B cell (primary cell): ENCODE measurements at regions not wholly inside any gene's neighbourhood (a gene's known extent, or its start where the extent isn't known, plus 50 kb on each side); places are given as distances from the start of the nearest gene placed in this dataset.

Experiments used
- EZH2 ChIP-seq: IDR thresholded peaks from 2 replicates; pipeline ENCODE4 v1.6.1; 2012; ENCODE audit warnings: borderline replicate concordance, low read depth, mild to moderate bottlenecking, moderate library complexity, low read length; ENCODE audit not compliant: insufficient read depth, poor library complexity, severe bottlenecking
- TF ChIP-seq, protein P1 (sequence below): fragments of 200-600 bp; IDR thresholded peaks from one replicate; pipeline ENCODE4 v1.8.0; 2022; ENCODE audit warnings: antibody characterized with exemption, mild to moderate bottlenecking

DNA sequence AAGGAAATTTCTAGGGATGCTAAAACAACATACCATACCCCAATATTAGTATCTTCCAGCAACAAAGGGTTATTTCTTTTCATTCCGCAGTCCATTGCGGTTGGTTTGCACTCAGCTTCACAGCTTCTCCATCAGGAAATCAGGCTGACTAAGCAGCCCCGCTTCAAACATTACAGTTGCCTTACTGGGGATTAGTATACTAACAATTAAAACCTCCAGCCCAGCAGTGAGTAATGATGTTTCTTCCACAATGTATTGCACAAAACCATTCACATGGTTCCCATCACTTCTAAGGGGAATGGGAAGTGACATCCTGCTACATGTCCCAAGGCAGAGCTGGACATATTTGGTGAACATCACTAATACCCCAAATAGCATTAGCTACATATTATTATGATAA is 1384.9 kb downstream of the CDH8 start:
- TF ChIP-seq, protein P1, sequence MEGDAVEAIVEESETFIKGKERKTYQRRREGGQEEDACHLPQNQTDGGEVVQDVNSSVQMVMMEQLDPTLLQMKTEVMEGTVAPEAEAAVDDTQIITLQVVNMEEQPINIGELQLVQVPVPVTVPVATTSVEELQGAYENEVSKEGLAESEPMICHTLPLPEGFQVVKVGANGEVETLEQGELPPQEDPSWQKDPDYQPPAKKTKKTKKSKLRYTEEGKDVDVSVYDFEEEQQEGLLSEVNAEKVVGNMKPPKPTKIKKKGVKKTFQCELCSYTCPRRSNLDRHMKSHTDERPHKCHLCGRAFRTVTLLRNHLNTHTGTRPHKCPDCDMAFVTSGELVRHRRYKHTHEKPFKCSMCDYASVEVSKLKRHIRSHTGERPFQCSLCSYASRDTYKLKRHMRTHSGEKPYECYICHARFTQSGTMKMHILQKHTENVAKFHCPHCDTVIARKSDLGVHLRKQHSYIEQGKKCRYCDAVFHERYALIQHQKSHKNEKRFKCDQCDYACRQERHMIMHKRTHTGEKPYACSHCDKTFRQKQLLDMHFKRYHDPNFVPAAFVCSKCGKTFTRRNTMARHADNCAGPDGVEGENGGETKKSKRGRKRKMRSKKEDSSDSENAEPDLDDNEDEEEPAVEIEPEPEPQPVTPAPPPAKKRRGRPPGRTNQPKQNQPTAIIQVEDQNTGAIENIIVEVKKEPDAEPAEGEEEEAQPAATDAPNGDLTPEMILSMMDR = no peak
- no peak for TF ChIP-seq EZH2
